ENCODE measurements at regions not wholly inside any gene's neighbourhood (a gene's known extent, or its start where the extent isn't known, plus 50 kb on each side); places are given as distances from the start of the nearest gene placed in this dataset.

DNA sequence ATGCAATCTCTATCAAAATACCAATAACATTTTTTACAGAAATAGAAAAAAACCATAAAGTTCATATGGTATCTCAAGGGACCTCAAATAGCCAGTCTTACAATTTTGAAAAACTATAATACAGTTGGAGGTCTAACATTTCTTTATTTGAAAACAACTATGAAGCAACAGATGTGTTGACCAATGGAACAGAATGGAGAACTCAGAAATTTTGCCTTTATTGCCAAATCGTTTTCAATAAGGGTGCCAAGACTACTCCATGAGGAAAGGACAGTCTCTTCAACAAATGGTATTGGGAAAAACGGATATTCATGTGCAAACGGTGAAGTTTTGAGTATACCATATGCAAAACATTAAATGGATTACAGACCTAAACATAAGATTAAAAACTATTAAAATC is 470.8 kb upstream of the DPP6 start:
- peaks cover 5% of the 10 kb centered on the region for H3K9me3 Mint-ChIP-seq (ENCODE audit: unreplicated experiment)
- H3K4me1 Mint-ChIP-seq (ENCODE audit: low read depth, unreplicated experiment): no peaks in the 10 kb centered on the region
- TF ChIP-seq, protein P1, sequence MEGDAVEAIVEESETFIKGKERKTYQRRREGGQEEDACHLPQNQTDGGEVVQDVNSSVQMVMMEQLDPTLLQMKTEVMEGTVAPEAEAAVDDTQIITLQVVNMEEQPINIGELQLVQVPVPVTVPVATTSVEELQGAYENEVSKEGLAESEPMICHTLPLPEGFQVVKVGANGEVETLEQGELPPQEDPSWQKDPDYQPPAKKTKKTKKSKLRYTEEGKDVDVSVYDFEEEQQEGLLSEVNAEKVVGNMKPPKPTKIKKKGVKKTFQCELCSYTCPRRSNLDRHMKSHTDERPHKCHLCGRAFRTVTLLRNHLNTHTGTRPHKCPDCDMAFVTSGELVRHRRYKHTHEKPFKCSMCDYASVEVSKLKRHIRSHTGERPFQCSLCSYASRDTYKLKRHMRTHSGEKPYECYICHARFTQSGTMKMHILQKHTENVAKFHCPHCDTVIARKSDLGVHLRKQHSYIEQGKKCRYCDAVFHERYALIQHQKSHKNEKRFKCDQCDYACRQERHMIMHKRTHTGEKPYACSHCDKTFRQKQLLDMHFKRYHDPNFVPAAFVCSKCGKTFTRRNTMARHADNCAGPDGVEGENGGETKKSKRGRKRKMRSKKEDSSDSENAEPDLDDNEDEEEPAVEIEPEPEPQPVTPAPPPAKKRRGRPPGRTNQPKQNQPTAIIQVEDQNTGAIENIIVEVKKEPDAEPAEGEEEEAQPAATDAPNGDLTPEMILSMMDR (IDR thresholded peaks at IDR 0.05; ENCODE audit: partially characterized antibody, unreplicated experiment): no peak
- DNase-seq: no peak
- no peak overlapping the region for H3K27ac Mint-ChIP-seq (ENCODE audit: unreplicated experiment)
- H3K36me3 Mint-ChIP-seq (ENCODE audit: unreplicated experiment): peaks cover 5% of the 10 kb centered on the region
- H3K4me3 Mint-ChIP-seq (ENCODE audit: unreplicated experiment): no peak overlapping the region
- no peaks in the 10 kb centered on the region for H3K27me3 Mint-ChIP-seq (ENCODE audit: unreplicated experiment)

DNA sequence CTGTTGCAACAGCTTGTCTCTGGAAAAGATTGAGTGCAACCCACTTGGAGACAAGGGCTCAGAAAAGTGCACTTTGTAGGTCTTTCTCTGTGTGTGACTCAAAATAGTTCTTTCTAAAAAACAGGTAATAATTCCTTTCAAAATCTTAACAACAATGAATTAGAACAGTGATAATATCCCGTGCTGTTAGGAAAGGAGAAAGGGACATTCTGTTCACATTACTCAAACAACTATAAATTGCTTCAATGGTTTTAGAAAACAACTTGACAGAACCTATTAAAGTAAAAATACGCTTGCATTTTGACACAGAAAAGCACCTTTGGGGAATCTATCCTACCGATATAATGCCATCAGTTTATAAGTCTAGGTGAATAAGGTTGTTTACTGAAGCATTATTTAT is 468.1 kb upstream of the DPP6 start:
- TF ChIP-seq, protein P1 (IDR thresholded peaks at IDR 0.05; ENCODE audit: partially characterized antibody, unreplicated experiment): no peak

DNA sequence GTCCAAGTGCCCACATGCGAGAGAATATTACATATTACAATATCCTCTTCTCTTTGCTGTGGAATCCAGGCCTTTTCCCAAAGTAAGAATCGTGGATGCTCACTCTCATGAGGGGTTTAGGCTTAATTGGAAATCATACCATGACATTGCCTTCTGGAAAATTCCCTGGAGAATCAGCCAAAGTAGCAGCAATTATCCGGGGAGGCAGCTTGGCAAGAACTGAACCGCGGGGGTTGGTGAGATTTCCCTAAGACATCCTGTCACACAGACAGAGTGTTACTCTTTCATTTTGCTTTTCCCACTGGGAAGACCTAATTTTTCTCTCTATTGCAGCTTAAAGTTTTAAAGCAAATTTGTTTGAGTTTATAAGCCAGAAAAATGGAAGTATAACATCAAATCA is 463.6 kb upstream of the DPP6 start:
- Mint-ChIP-seq H3K27ac (ENCODE audit: unreplicated experiment) (no peak overlapping the region), H3K27me3 (ENCODE audit: unreplicated experiment) (no peaks in the 10 kb centered on the region), H3K4me3 (ENCODE audit: unreplicated experiment) (no peak overlapping the region), H3K36me3 (ENCODE audit: unreplicated experiment) (peaks cover 10% of the 10 kb centered on the region), H3K4me1 (ENCODE audit: low read depth, unreplicated experiment) (no peaks in the 10 kb centered on the region), H3K9me3 (ENCODE audit: unreplicated experiment) (peaks cover 10% of the 10 kb centered on the region)
- no peak for DNase-seq
- TF ChIP-seq, protein P1 (IDR thresholded peaks at IDR 0.05; ENCODE audit: partially characterized antibody, unreplicated experiment): no peak

More for the DNA sequence above, 468.1 kb upstream of the DPP6 start:
- DNase-seq: no peak
- H3K36me3 Mint-ChIP-seq (ENCODE audit: unreplicated experiment): peaks cover 5% of the 10 kb centered on the region
- no peak overlapping the region for H3K4me3 Mint-ChIP-seq (ENCODE audit: unreplicated experiment)
- H3K4me1 Mint-ChIP-seq (ENCODE audit: low read depth, unreplicated experiment): no peaks in the 10 kb centered on the region
- peaks cover 2% of the 10 kb centered on the region for H3K9me3 Mint-ChIP-seq (ENCODE audit: unreplicated experiment)
- H3K27me3 Mint-ChIP-seq (ENCODE audit: unreplicated experiment): no peaks in the 10 kb centered on the region
- no peak overlapping the region for H3K27ac Mint-ChIP-seq (ENCODE audit: unreplicated experiment)

DNA sequence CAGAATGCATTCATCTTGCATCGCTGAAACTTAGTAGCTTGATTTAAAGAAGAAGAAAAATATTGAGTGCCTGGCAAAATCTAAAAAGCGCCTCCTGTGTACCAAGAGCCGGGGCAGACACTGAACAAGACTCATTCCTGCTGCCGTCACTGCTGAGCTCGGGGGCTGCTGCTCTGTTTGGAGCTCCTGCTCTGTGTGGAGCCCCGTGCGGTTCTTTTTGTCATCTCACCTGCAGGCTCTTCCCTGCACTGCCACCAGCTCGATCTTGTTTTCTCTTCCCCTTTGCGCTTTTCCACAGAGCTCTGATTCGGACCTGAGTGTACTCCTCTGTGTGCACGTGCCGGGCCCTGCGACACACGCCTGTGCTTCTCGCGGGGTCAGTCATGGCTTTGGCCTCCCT is 462.1 kb upstream of the DPP6 start:
- H3K9me3 Mint-ChIP-seq (ENCODE audit: unreplicated experiment): peaks cover 10% of the 10 kb centered on the region
- TF ChIP-seq, protein P1 (IDR thresholded peaks at IDR 0.05; ENCODE audit: partially characterized antibody, unreplicated experiment): no peak
- no peaks in the 10 kb centered on the region for H3K27me3 Mint-ChIP-seq (ENCODE audit: unreplicated experiment)
- no peak overlapping the region for H3K4me3 Mint-ChIP-seq (ENCODE audit: unreplicated experiment)
- no peak overlapping the region for H3K27ac Mint-ChIP-seq (ENCODE audit: unreplicated experiment)
- H3K36me3 Mint-ChIP-seq (ENCODE audit: unreplicated experiment): peaks cover 6% of the 10 kb centered on the region
- DNase-seq: no peak
- no peaks in the 10 kb centered on the region for H3K4me1 Mint-ChIP-seq (ENCODE audit: low read depth, unreplicated experiment)

DNA sequence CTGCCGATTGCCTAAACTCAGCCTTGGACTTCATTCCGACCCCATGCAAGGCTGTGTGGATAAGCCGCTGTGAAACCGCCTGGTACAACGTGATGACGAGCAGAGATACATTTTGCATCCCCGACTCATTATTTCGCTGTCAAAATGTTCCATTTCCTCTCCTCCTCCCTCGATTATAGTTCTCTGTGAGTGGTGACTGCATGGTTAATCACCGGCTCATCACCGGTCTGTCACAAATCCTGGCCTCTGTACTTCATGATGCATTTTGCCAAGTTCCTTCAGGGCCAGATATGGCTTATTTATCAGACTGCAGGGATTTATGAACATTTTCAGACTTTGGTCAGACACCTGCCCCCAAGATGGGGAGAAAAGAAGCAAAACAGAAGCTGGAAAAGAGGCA is 461.6 kb upstream of the DPP6 start:
- no peak overlapping the region for H3K27ac Mint-ChIP-seq (ENCODE audit: unreplicated experiment)
- DNase-seq: no peak
- peaks cover 10% of the 10 kb centered on the region for H3K9me3 Mint-ChIP-seq (ENCODE audit: unreplicated experiment)
- TF ChIP-seq, protein P1 (IDR thresholded peaks at IDR 0.05; ENCODE audit: partially characterized antibody, unreplicated experiment): no peak
- H3K4me3 Mint-ChIP-seq (ENCODE audit: unreplicated experiment): no peak overlapping the region
- H3K4me1 Mint-ChIP-seq (ENCODE audit: low read depth, unreplicated experiment): no peaks in the 10 kb centered on the region
- H3K27me3 Mint-ChIP-seq (ENCODE audit: unreplicated experiment): no peaks in the 10 kb centered on the region
- H3K36me3 Mint-ChIP-seq (ENCODE audit: unreplicated experiment): peaks cover 6% of the 10 kb centered on the region
